HepG2 (cell line): ENCODE measurements at regions not wholly inside any gene's neighbourhood (a gene's known extent, or its start where the extent isn't known, plus 50 kb on each side); places are given as distances from the start of the nearest gene placed in this dataset.
"Not testable (repeated sequence)": the region's sequence is repeated elsewhere in the genome, so short reads cannot be mapped to it uniquely, and the experiment has no call there.

ENCODE experiments used
- CREB1 ChIP-seq, 2 experiments: fragments of 450-650 bp in 1 of 2; IDR thresholded peaks; 2 replicates each; pipeline ENCODE4 v1.6.1; 2016 to 2017; ENCODE audit warnings: control low read depth in 1 of 2, mild to moderate bottlenecking in 1 of 2, missing compliant biosample characterization in 1 of 2, missing genetic modification characterization in 1 of 2
- MAFK ChIP-seq, 2 experiments: IDR thresholded peaks in 1 of 2; conservative IDR thresholded peaks in 1 of 2; 2 replicates each; pipeline ENCODE4 v1.6.1; 2011; ENCODE audit warnings: improper control_type of control experiment in 2 of 2, low read length in 2 of 2
- POLR2A ChIP-seq, 2 experiments: IDR thresholded peaks; 2 replicates each; pipeline ENCODE4 v1.6.1; 2011; ENCODE audit warnings: low read depth in 2 of 2, low read length in 2 of 2, mild to moderate bottlenecking in 1 of 2, moderate library complexity in 1 of 2; ENCODE audit not compliant: insufficient read depth in 1 of 2
- POLR2AphosphoS2 ChIP-seq: IDR thresholded peaks from 2 replicates; pipeline ENCODE4 v1.6.1; 2011; ENCODE audit warnings: low read depth, low read length, improper control_type of control experiment
- SP2 ChIP-seq: sonication (generic); formaldehyde crosslinking; IDR thresholded peaks from 2 replicates; pipeline ENCODE4 v1.5.1; 2020; ENCODE audit warnings: mild to moderate bottlenecking, missing genetic modification reagents
- TAF1 ChIP-seq: sonication (generic); formaldehyde crosslinking; IDR thresholded peaks from 2 replicates; pipeline ENCODE4 v1.4.0; 2020; ENCODE audit warnings: missing genetic modification reagents
- ZNF331 ChIP-seq: sonication (generic); formaldehyde crosslinking; IDR thresholded peaks from 2 replicates; pipeline ENCODE4 v1.4.0; 2020; ENCODE audit warnings: missing genetic modification reagents
- ZNF44 ChIP-seq: sonication (generic); formaldehyde crosslinking; IDR thresholded peaks from 2 replicates; pipeline ENCODE4 v1.5.1; 2020; ENCODE audit warnings: mild to moderate bottlenecking, missing genetic modification reagents
- ZNF512 ChIP-seq: sonication (generic); formaldehyde crosslinking; IDR thresholded peaks from 2 replicates; pipeline ENCODE4 v1.4.0; 2020; ENCODE audit warnings: mild to moderate bottlenecking, missing genetic modification reagents
- ZNF891 ChIP-seq: sonication (generic); formaldehyde crosslinking; IDR thresholded peaks from 2 replicates; pipeline ENCODE4 v1.5.0; 2020; ENCODE audit warnings: mild to moderate bottlenecking, missing genetic modification reagents
- TF ChIP-seq, protein P1 (sequence below): sonication (generic); formaldehyde crosslinking; IDR thresholded peaks from 2 replicates; pipeline ENCODE4 v1.5.0; 2020; ENCODE audit warnings: mild to moderate bottlenecking, missing genetic modification reagents, moderate library complexity
- TF ChIP-seq, protein P2 (sequence below): sonication (generic); formaldehyde crosslinking; IDR thresholded peaks from 2 replicates; pipeline ENCODE4 v1.5.1; 2020; ENCODE audit warnings: mild to moderate bottlenecking, missing genetic modification reagents

DNA sequence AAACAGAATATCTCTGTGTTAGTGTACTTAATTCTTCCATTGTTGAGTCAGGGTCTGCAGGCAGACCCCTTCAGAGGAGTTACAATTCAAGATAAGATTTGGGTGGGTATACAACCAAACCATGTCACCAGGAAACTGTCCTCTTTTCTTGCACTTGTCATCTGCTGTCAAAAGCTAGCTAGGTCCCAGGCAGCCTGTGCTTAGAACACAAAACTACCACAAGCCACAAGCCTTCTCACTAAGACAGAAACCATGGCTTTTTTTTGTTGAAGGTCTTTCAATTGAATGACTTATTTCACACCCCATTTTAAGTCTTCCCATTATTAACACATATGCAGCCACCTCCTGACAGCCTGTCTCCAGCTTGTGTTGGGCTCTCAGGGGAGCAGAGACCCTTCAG lies 2345.1 kb downstream of the TP53TG3F start:
- not testable (repeated sequence) for TF ChIP-seq ZNF891; POLR2AphosphoS2; ZNF512 (CRISPR knock-in tag); POLR2A (IDR thresholded peaks at IDR 0.05; ENCODE audit: insufficient read depth in 1 of 2, low read depth in 2 of 2, low read length in 2 of 2); MAFK (conservative IDR thresholded peaks at IDR 0.05 in 1 of 2, IDR thresholded peaks at IDR 0.05 in 1 of 2; ENCODE audit: low read length in 2 of 2); CREB1 (IDR thresholded peaks at IDR 0.05); CREB1 (CRISPR knock-in tag; IDR thresholded peaks at IDR 0.05); SP2 (CRISPR knock-in tag); ZNF44; TAF1 (CRISPR knock-in tag); ZNF331 (CRISPR knock-in tag)
- TF ChIP-seq, protein P1, sequence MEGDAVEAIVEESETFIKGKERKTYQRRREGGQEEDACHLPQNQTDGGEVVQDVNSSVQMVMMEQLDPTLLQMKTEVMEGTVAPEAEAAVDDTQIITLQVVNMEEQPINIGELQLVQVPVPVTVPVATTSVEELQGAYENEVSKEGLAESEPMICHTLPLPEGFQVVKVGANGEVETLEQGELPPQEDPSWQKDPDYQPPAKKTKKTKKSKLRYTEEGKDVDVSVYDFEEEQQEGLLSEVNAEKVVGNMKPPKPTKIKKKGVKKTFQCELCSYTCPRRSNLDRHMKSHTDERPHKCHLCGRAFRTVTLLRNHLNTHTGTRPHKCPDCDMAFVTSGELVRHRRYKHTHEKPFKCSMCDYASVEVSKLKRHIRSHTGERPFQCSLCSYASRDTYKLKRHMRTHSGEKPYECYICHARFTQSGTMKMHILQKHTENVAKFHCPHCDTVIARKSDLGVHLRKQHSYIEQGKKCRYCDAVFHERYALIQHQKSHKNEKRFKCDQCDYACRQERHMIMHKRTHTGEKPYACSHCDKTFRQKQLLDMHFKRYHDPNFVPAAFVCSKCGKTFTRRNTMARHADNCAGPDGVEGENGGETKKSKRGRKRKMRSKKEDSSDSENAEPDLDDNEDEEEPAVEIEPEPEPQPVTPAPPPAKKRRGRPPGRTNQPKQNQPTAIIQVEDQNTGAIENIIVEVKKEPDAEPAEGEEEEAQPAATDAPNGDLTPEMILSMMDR (CRISPR knock-in tag), result not testable (repeated sequence)
- TF ChIP-seq, protein P2, sequence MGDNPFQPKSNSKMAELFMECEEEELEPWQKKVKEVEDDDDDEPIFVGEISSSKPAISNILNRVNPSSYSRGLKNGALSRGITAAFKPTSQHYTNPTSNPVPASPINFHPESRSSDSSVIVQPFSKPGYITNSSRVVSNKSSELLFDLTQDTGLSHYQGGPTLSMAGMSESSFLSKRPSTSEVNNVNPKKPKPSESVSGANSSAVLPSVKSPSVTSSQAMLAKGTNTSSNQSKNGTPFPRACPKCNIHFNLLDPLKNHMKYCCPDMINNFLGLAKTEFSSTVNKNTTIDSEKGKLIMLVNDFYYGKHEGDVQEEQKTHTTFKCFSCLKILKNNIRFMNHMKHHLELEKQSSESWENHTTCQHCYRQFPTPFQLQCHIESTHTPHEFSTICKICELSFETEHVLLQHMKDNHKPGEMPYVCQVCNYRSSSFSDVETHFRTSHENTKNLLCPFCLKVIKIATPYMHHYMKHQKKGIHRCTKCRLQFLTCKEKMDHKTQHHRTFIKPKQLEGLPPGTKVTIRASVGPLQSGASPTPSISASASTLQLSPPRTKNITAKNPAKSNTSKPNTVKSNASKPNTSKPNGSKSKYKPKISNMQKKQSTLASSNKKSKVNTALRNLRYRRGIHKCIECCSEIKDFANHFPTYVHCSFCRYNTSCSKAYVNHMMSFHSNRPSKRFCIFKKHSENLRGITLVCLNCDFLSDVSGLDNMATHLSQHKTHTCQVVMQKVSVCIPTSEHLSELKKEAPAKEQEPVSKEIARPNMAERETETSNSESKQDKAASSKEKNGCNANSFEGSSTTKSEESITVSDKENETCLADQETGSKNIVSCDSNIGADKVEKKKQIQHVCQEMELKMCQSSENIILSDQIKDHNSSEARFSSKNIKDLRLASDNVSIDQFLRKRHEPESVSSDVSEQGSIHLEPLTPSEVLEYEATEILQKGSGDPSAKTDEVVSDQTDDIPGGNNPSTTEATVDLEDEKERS, result not testable (repeated sequence)
